Heart left ventricle (tissue), 13 donors: ENCODE measurements at regions not wholly inside any gene's neighbourhood (a gene's known extent, or its start where the extent isn't known, plus 50 kb on each side); places are given as distances from the start of the nearest gene placed in this dataset.

Source experiments
- CTCF ChIP-seq, 12 donors: fragments of 200-600 bp; sonication (generic) in 4 of 12; IDR thresholded peaks; one replicate each; pipeline versions ENCODE4 v1.5.0 to v1.8.0; 2018 to 2022; ENCODE audit warnings: antibody characterized with exemption in 12 of 12, mild to moderate bottlenecking in 5 of 12
- POLR2A ChIP-seq, 2 donors: fragments of 450-650 bp; IDR thresholded peaks; one replicate each; pipeline ENCODE4 v1.6.1; 2017; ENCODE audit warnings: antibody characterized with exemption in 2 of 2, mild to moderate bottlenecking in 2 of 2, moderate library complexity in 2 of 2
- donor health status: ischemic (EF 13 %, LVEDD 7.1; RV severe dilation, severe dysfunction).
- donor health status: DM: no; HTN: yes; CAD: no.
- donor health status: DM: no; HTN: no; CAD: no.
- donor health status: ischemic (EF 25% LVEDD 6.9; RV normal size, moderate dysfunction).
- donor health status: ischemic (EF 25% LVEDD 5.7; RV mildly dilated, moderate dysfunction).
- donor health status: ischemic (EF 35%, LVEDD 5.7; RV mildly dilated, moderate dysfunction).
- donor health status: nonischemic (EF 11% LVEDD 7.7; RV severe dilation, severe dysfunction).
- donor health status: DM: yes; HTN: yes; CAD: no.
- donor health status: PGD.
- donor health status: ischemic (EF 29% LVEDD 5.4; RV normal size, mild dysfunction).
- donor health status: nonischemic (EF 23%, LVEDD 6.1; RV moderate dilation, normal function).

GRCh38 chr12:30082381-30082780 lies 298.6 kb upstream of the TMTC1 start:
- TF ChIP-seq POLR2A (IDR thresholded peaks at IDR 0.05) (no peak), CTCF (IDR thresholded peaks at IDR 0.05) (no peak)
